PC-3 (cell line): ENCODE measurements at regions not wholly inside any gene's neighbourhood (a gene's known extent, or its start where the extent isn't known, plus 50 kb on each side); places are given as distances from the start of the nearest gene placed in this dataset.

Experiments
- ATAC-seq: fragments of 200-7000 bp; cut with Tn5 transposase; 2 replicates; pipeline ENCODE4 v1.9.1; 2020; ENCODE audit warnings: mild to moderate bottlenecking, moderate library complexity
- BruUV-seq: library from RNA; stranded (reverse); fragments of 400-500 nt; replicated peaks from 2 replicates; lab custom pipeline; 2021; lab: Mats Ljungman, UMichigan
- CTCF ChIA-PET: fragments of 300-600 bp; sonication (Branson Sonifier 250); formaldehyde crosslinking; loops from one replicate; lab custom pipeline; 2022; ENCODE audit warnings: antibody characterized with exemption; lab: Charles Lee
- POLR2A ChIA-PET: fragments of 300-600 bp; sonication (Branson Sonifier 250); formaldehyde crosslinking; loops from one replicate; lab custom pipeline; 2022; ENCODE audit warnings: antibody characterized with exemption; ENCODE audit not compliant: unreplicated experiment; lab: Charles Lee
- DNase-seq: peaks from one replicate; pipeline ENCODE4 v3.0.0-alpha.2; 2015
- H2AFZ ChIP-seq: fragments of 300-600 bp; sonication (generic); 2 replicates; pipeline ENCODE4 v1.6.0; 2016; ENCODE audit warnings: antibody characterized with exemption, low read length
- H3F3A ChIP-seq: fragments of 300-600 bp; sonication (generic); one replicate; pipeline ENCODE4 v1.6.0; 2017; ENCODE audit warnings: antibody characterized with exemption, low read length, control low read depth, mild to moderate bottlenecking; ENCODE audit not compliant: unreplicated experiment
- H3K27ac ChIP-seq: fragments of 300-600 bp; sonication (generic); 2 replicates; pipeline ENCODE4 v1.5.1; 2016; ENCODE audit warnings: mild to moderate bottlenecking, low read length
- H3K27me3 ChIP-seq: fragments of 300-600 bp; sonication (generic); 2 replicates; pipeline ENCODE4 v1.6.1; 2016; ENCODE audit warnings: low read length, mixed read lengths
- H3K36me3 ChIP-seq: fragments of 300-600 bp; sonication (generic); 2 replicates; pipeline ENCODE4 v1.6.1; 2016; ENCODE audit warnings: low read depth, mixed run types, low read length, mixed read lengths
- H3K4me1 ChIP-seq: fragments of 300-600 bp; sonication (generic); 2 replicates; pipeline ENCODE4 v1.5.1; 2016; ENCODE audit warnings: low read length; ENCODE audit not compliant: insufficient read depth
- H3K4me2 ChIP-seq: fragments of 300-600 bp; sonication (generic); 2 replicates; pipeline ENCODE4 v1.6.0; 2016; ENCODE audit warnings: low read length
- H3K4me3 ChIP-seq: fragments of 300-600 bp; sonication (generic); 2 replicates; pipeline ENCODE4 v1.5.1; 2016; ENCODE audit warnings: mild to moderate bottlenecking, low read length, mixed read lengths
- H3K79me2 ChIP-seq: fragments of 300-600 bp; sonication (generic); 2 replicates; pipeline ENCODE4 v1.6.1; 2017; ENCODE audit warnings: low read length, mixed read lengths
- H3K9ac ChIP-seq: fragments of 300-600 bp; sonication (generic); 2 replicates; pipeline ENCODE4 v1.6.0; 2016; ENCODE audit warnings: mild to moderate bottlenecking, low read length
- H3K9me2 ChIP-seq: fragments of 300-600 bp; sonication (generic); replicated peaks from 2 replicates; pipeline ENCODE4 v1.6.1; 2016; ENCODE audit warnings: mixed run types, low read length, mixed read lengths
- H3K9me3 ChIP-seq: fragments of 300-600 bp; sonication (generic); 2 replicates; pipeline ENCODE4 v1.6.1; 2016; ENCODE audit warnings: low read length, mixed read lengths
- H4K20me1 ChIP-seq: fragments of 300-600 bp; sonication (generic); 2 replicates; pipeline ENCODE4 v1.6.1; 2016; ENCODE audit warnings: low read length, mixed read lengths
- EZH2 ChIP-seq: fragments of 300-600 bp; sonication (generic); IDR thresholded peaks from one replicate; pipeline ENCODE4 v1.6.1; 2017; ENCODE audit warnings: antibody characterized with exemption, mild to moderate bottlenecking, low read length; ENCODE audit not compliant: unreplicated experiment
- EZH2phosphoT487 ChIP-seq: fragments of 300-600 bp; sonication (generic); IDR thresholded peaks from 2 replicates; pipeline ENCODE4 v1.6.1; 2018; ENCODE audit warnings: mild to moderate bottlenecking, antibody characterized with exemption, low read length, borderline replicate concordance
- intact Hi-C: fragments of 100-400 bp; cut with micrococcal nuclease; formaldehyde crosslinking; loops from 2 replicates; pipeline ENCODE4 v1.9.0; 2023
- TF ChIP-seq, protein P1 (sequence below): fragments of 300-600 bp; sonication (generic); conservative IDR thresholded peaks from 2 replicates; pipeline ENCODE4 v1.5.1; 2017; ENCODE audit warnings: antibody characterized with exemption, low read depth, mild to moderate bottlenecking, low read length

DNA sequence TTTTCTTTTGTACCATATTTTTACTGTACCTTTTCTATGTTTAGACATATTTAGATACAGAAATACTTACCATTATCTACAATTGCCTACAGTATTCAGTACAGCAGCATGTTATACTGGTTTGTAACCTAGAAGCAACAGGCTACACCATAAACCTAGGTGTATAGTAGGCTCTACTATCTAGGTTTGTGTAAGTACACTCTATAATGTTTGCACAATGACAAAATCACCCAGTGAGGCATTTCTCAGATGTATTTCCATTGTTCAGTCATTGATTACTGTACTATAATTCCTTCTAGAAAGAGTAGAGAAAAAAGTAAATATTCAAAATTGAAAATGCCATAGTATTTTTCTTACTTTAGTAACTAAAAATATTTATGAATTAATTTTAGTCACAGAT is 490.1 kb upstream of the REG3G start:
- H3K4me3 ChIP-seq, result no peak overlapping the region
- no peaks in the 10 kb centered on the region for H3K9me3 ChIP-seq
- no peak overlapping the region for H2AFZ ChIP-seq
- TF ChIP-seq EZH2phosphoT487 (no peak), EZH2 (no peak)
- TF ChIP-seq, protein P1, sequence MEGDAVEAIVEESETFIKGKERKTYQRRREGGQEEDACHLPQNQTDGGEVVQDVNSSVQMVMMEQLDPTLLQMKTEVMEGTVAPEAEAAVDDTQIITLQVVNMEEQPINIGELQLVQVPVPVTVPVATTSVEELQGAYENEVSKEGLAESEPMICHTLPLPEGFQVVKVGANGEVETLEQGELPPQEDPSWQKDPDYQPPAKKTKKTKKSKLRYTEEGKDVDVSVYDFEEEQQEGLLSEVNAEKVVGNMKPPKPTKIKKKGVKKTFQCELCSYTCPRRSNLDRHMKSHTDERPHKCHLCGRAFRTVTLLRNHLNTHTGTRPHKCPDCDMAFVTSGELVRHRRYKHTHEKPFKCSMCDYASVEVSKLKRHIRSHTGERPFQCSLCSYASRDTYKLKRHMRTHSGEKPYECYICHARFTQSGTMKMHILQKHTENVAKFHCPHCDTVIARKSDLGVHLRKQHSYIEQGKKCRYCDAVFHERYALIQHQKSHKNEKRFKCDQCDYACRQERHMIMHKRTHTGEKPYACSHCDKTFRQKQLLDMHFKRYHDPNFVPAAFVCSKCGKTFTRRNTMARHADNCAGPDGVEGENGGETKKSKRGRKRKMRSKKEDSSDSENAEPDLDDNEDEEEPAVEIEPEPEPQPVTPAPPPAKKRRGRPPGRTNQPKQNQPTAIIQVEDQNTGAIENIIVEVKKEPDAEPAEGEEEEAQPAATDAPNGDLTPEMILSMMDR, result no peak
- H3K27me3 ChIP-seq, result no peaks in the 10 kb centered on the region
- no peak overlapping the region for H3K9ac ChIP-seq
- H3K36me3 ChIP-seq, result no peaks in the 10 kb centered on the region
- DNase-seq, result peak; percentile 9
- no peak for ATAC-seq
- no peaks in the 10 kb centered on the region for H3F3A ChIP-seq
- ChIA-PET CTCF (no interaction called here), POLR2A (no interaction called here)
- no peaks in the 10 kb centered on the region for H3K9me2 ChIP-seq
- intact Hi-C loops, result no loop called here
- no TSS peak for BruUV-seq
- no peak overlapping the region for H3K4me2 ChIP-seq
- H4K20me1 ChIP-seq, result no peaks in the 10 kb centered on the region
- H3K4me1 ChIP-seq, result no peaks in the 10 kb centered on the region
- H3K79me2 ChIP-seq, result 0 out of 2 replicates have a peak, but pooled peaks cover 5% of the 10 kb centered on the region
- H3K27ac ChIP-seq, result no peak overlapping the region

DNA sequence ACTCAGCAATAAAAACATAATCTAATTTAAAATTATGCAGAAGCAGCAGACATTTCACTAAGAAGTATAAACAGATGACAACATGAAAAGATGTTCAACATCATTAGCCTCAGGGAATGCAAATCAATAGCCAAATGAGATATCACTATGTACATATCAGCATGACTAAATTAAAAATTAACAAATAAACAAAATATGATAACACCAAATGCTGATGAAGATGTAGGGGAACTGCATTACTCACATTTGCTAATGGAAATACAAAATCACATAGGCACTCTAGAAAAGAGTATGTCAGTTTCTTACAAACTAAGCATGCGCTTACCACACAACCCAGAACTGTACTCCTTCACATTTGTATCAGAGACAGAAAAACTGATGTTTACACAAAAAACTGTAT is 487.2 kb upstream of the REG3G start:
- Histone ChIP-seq H3K27ac (no peak overlapping the region), H3K4me3 (no peak overlapping the region), H3K4me1 (no peaks in the 10 kb centered on the region), H3K9me2 (no peaks in the 10 kb centered on the region), H4K20me1 (no peaks in the 10 kb centered on the region), H3K36me3 (no peaks in the 10 kb centered on the region), H3K27me3 (no peaks in the 10 kb centered on the region), H3K4me2 (no peak overlapping the region), H2AFZ (no peak overlapping the region), H3F3A (no peaks in the 10 kb centered on the region), H3K9me3 (no peaks in the 10 kb centered on the region), H3K79me2 (no peaks in the 10 kb centered on the region), H3K9ac (no peak overlapping the region)
- ChIA-PET POLR2A (no interaction called here), CTCF (no interaction called here)
- BruUV-seq, result no TSS peak
- no peak for ATAC-seq
- no peak for DNase-seq
- no peak for TF ChIP-seq EZH2
- TF ChIP-seq EZH2phosphoT487, result no peak
- TF ChIP-seq, protein P1, result no peak
- intact Hi-C loops, result no loop called here

DNA sequence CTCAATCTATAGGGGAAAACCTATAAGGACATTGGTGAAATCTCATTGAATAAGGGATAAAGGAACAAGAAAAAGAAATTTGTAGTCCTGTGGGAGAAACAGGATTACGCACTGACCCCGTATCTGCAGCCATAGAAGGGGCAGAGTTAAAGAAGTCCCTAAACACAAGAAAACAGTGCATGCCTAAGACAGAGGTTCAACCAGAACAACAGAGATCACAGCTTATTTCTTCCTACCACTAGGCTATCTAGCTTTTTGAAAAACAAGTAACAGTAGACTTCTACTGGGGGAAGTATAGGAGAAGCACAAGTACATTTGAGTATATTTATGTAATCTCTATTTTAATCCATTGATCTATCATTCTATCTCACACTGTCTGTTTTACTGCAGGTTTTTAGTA is 485.2 kb upstream of the REG3G start:
- Histone ChIP-seq H3K9me2 (no peaks in the 10 kb centered on the region), H3K79me2 (no peaks in the 10 kb centered on the region), H3K4me1 (no peaks in the 10 kb centered on the region), H2AFZ (no peak overlapping the region), H3F3A (no peaks in the 10 kb centered on the region), H4K20me1 (no peaks in the 10 kb centered on the region), H3K36me3 (no peaks in the 10 kb centered on the region), H3K4me2 (peak overlapping the region; percentile 48; the same call in 1 of the 2 replicates), H3K9ac (no peak overlapping the region), H3K9me3 (no peaks in the 10 kb centered on the region), H3K27me3 (no peaks in the 10 kb centered on the region), H3K4me3 (peak overlapping the region; percentile 40), H3K27ac (no peak overlapping the region)
- intact Hi-C loops, result no loop called here
- POLR2A ChIA-PET, result no interaction called here
- no peak for DNase-seq
- TF ChIP-seq, protein P1, result no peak
- no peak for TF ChIP-seq EZH2
- TF ChIP-seq EZH2phosphoT487, result no peak
- no TSS peak for BruUV-seq
- CTCF ChIA-PET, result no interaction called here
- ATAC-seq, result no peak
